CD8-positive, alpha-beta memory T cell (primary cell): ENCODE measurements at regions not wholly inside any gene's neighbourhood (a gene's known extent, or its start where the extent isn't known, plus 50 kb on each side); places are given as distances from the start of the nearest gene placed in this dataset.

ENCODE experiments used
- CTCF ChIA-PET: fragments of 350-600 bp; sonication (Branson Sonifier 250); formaldehyde crosslinking; loops from one replicate; lab custom pipeline; 2021; ENCODE audit warnings: antibody characterized with exemption; lab: Charles Lee
- POLR2A ChIA-PET: fragments of 350-600 bp; sonication (Branson Sonifier 250); formaldehyde crosslinking; loops from one replicate; lab custom pipeline; 2021; ENCODE audit warnings: antibody characterized with exemption; lab: Charles Lee
- DNase-seq, 5 donors: peaks; one replicate each; pipeline versions ENCODE4 v3.0.0 to v3.0.0-alpha.2; 2020 to 2022; ENCODE audit warnings: mixed read lengths in 1 of 5
- H3K27ac ChIP-seq: one replicate; pipeline ENCODE4 v1.7.0; 2013; ENCODE audit warnings: low read depth, mild to moderate bottlenecking, low read length, moderate library complexity
- H3K27me3 ChIP-seq: 2 replicates; pipeline ENCODE4 v1.7.0; 2013; ENCODE audit warnings: low read length, mild to moderate bottlenecking; ENCODE audit not compliant: insufficient read depth, poor library complexity, severe bottlenecking
- H3K36me3 ChIP-seq: 2 replicates; pipeline ENCODE4 v1.7.0; 2013; ENCODE audit warnings: mild to moderate bottlenecking, low read length, moderate library complexity; ENCODE audit not compliant: insufficient read depth
- H3K4me1 ChIP-seq: 2 replicates; pipeline ENCODE4 v1.7.0; 2013; ENCODE audit warnings: mild to moderate bottlenecking, low read length, moderate library complexity; ENCODE audit not compliant: insufficient read depth
- H3K4me3 ChIP-seq: 2 replicates; pipeline ENCODE4 v1.7.0; 2013; ENCODE audit warnings: mild to moderate bottlenecking, low read length
- H3K9me3 ChIP-seq: 2 replicates; pipeline ENCODE4 v1.7.0; 2013; ENCODE audit warnings: mild to moderate bottlenecking, low read length
- H3K27ac Mint-ChIP-seq, 8 donors: one replicate each; pipeline ENCODE4 v1.8.0; 2020 to 2021; ENCODE audit warnings: mixed read lengths in 8 of 8, mild to moderate bottlenecking in 6 of 8, inconsistent platforms in 3 of 8, moderate library complexity in 3 of 8
- H3K27me3 Mint-ChIP-seq, 2 donors: one replicate each; pipeline ENCODE4 v1.8.0; 2020 to 2021; ENCODE audit warnings: mixed read lengths in 2 of 2, mild to moderate bottlenecking in 1 of 2, moderate library complexity in 1 of 2
- H3K36me3 Mint-ChIP-seq, 3 donors: one replicate each; pipeline ENCODE4 v1.8.0; 2020 to 2021; ENCODE audit warnings: mixed read lengths in 3 of 3, inconsistent platforms in 1 of 3, mild to moderate bottlenecking in 1 of 3
- H3K4me1 Mint-ChIP-seq, 3 donors: one replicate each; pipeline ENCODE4 v1.8.0; 2020 to 2021; ENCODE audit warnings: mixed read lengths in 3 of 3, inconsistent platforms in 1 of 3, mild to moderate bottlenecking in 1 of 3
- H3K4me3 Mint-ChIP-seq, 7 donors: one replicate each; pipeline ENCODE4 v1.8.0; 2020 to 2021; ENCODE audit warnings: mixed read lengths in 7 of 7, mild to moderate bottlenecking in 6 of 7, moderate library complexity in 4 of 7, inconsistent platforms in 2 of 7
- H3K9me3 Mint-ChIP-seq, 5 donors: one replicate each; pipeline ENCODE4 v1.8.0; 2020 to 2022; ENCODE audit warnings: mixed read lengths in 5 of 5, mild to moderate bottlenecking in 3 of 5, moderate library complexity in 2 of 5, inconsistent platforms in 1 of 5

DNA sequence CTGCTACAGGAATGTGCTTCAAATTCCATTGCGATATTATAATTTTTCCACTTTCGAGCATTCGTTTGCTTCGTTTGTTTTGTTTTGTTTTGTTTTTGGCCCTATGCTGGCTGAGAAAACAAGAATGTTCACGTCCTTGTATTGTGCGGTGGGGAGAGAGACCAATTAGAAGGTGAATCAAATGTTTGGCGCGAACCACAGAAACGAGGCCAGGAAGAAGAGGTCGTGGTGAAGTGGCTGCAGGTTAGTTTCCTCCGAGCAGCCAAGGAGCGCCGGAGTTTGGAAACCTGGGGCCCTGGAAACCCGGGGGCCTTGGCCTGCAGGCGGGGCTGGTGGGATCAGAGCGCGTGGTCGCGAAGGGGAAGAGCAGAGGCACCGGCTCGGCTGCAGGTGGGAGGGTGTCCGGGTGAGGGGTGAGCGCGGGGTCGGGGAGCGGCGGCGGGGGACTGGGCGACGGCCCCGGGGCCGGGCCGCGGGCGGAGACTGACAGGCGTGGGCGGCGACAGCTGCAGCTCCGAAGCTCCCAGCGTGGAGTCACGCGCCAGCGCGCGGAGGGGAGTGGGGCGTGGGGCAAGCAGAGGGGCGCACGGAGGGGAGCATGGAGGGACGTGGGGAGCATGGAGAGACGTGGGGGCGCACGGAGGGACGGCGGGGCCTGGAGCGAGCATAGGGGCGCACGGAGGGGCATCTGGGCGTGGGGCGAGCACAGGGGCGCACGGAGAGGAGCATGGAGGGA, 141.5 kb upstream of the PDE10A start:
- Histone ChIP-seq H3K36me3 (no peaks in the 10 kb centered on the region), H3K9me3 (no peaks in the 10 kb centered on the region), H3K27ac (no peak overlapping the region), H3K27me3 (no peaks in the 10 kb centered on the region), H3K4me1 (no peaks in the 10 kb centered on the region), H3K4me3 (no peak overlapping the region)
- Mint-ChIP-seq H3K36me3 (no peaks in the 10 kb centered on the region), H3K27me3 (peaks cover 8 to 22% of the 10 kb centered on the region in 2 donors), H3K9me3 (peaks cover 0 to 6% (median 4%) of the 10 kb centered on the region in 5 donors), H3K27ac (peak overlapping the region in 1 of 8 donors; percentile 42), H3K4me3 (no peak overlapping the region), H3K4me1 (peaks cover 0 to 2% (median 0%) of the 10 kb centered on the region in 3 donors)
- CTCF ChIA-PET = no interaction called here
- no peak for DNase-seq
- POLR2A ChIA-PET = no interaction called here

- Histone ChIP-seq H3K4me3 (no peak overlapping the region), H3K27me3 (no peaks in the 10 kb centered on the region), H3K36me3 (no peaks in the 10 kb centered on the region), H3K9me3 (no peaks in the 10 kb centered on the region), H3K27ac (no peak overlapping the region), H3K4me1 (no peaks in the 10 kb centered on the region)
- Mint-ChIP-seq H3K4me3 (no peak overlapping the region), H3K27ac (no peak overlapping the region), H3K9me3 (no peaks in the 10 kb centered on the region), H3K4me1 (peaks cover 0 to 2% (median 0%) of the 10 kb centered on the region in 3 donors), H3K36me3 (no peaks in the 10 kb centered on the region), H3K27me3 (peaks cover 11 to 15% of the 10 kb centered on the region in 2 donors)
- POLR2A ChIA-PET = no interaction called here
- no peak for DNase-seq
- CTCF ChIA-PET = no interaction called here
Observed at GRCh38 chr6:165800337-165800736, 137.3 kb upstream of the PDE10A start.

GRCh38 chr6:165799391-165800153, 136.5 kb upstream of the PDE10A start:
- Histone ChIP-seq H3K4me3 (no peak overlapping the region), H3K27me3 (no peaks in the 10 kb centered on the region), H3K9me3 (no peaks in the 10 kb centered on the region), H3K4me1 (no peaks in the 10 kb centered on the region), H3K27ac (no peak overlapping the region), H3K36me3 (no peaks in the 10 kb centered on the region)
- Mint-ChIP-seq H3K4me3 (no peak overlapping the region), H3K27ac (no peak overlapping the region), H3K4me1 (peaks cover 0 to 2% (median 0%) of the 10 kb centered on the region in 3 donors), H3K27me3 (peaks cover 11 to 15% of the 10 kb centered on the region in 2 donors), H3K36me3 (no peaks in the 10 kb centered on the region), H3K9me3 (no peaks in the 10 kb centered on the region)
- ChIA-PET CTCF (no interaction called here), POLR2A (no interaction called here)
- no peak for DNase-seq

- Histone ChIP-seq H3K4me3 (no peak overlapping the region), H3K36me3 (no peaks in the 10 kb centered on the region), H3K4me1 (no peaks in the 10 kb centered on the region), H3K27me3 (no peaks in the 10 kb centered on the region), H3K27ac (no peak overlapping the region), H3K9me3 (no peaks in the 10 kb centered on the region)
- H3K4me3 Mint-ChIP-seq = no peak overlapping the region
- no peaks in the 10 kb centered on the region for H3K4me1 Mint-ChIP-seq
- no peak for DNase-seq
- ChIA-PET POLR2A (no interaction called here), CTCF (no interaction called here)
- H3K27ac Mint-ChIP-seq = no peak overlapping the region
- peaks cover 10 to 11% of the 10 kb centered on the region in 2 donors for H3K27me3 Mint-ChIP-seq
- no peaks in the 10 kb centered on the region for H3K36me3 Mint-ChIP-seq
- H3K9me3 Mint-ChIP-seq = no peaks in the 10 kb centered on the region
Observed at GRCh38 chr6:165798991-165799390, 135.9 kb upstream of the PDE10A start.

- Histone ChIP-seq H3K36me3 (no peaks in the 10 kb centered on the region), H3K9me3 (no peaks in the 10 kb centered on the region), H3K4me3 (no peak overlapping the region), H3K27me3 (no peaks in the 10 kb centered on the region), H3K4me1 (no peaks in the 10 kb centered on the region), H3K27ac (no peak overlapping the region)
- no peak overlapping the region for H3K4me3 Mint-ChIP-seq
- no peak for DNase-seq
- H3K36me3 Mint-ChIP-seq = no peaks in the 10 kb centered on the region
- no peaks in the 10 kb centered on the region for H3K4me1 Mint-ChIP-seq
- H3K9me3 Mint-ChIP-seq = no peaks in the 10 kb centered on the region
- POLR2A ChIA-PET = no interaction called here
- peaks cover 0 to 6% of the 10 kb centered on the region in 2 donors for H3K27me3 Mint-ChIP-seq
- CTCF ChIA-PET = no interaction called here
- no peak overlapping the region for H3K27ac Mint-ChIP-seq
Observed at GRCh38 chr6:165794179-165794601, 131.1 kb upstream of the PDE10A start.

- H3K9me3 Mint-ChIP-seq = no peaks in the 10 kb centered on the region
- peaks cover 0 to 3% of the 10 kb centered on the region in 2 donors for H3K27me3 Mint-ChIP-seq
- H3K27me3 ChIP-seq = no peaks in the 10 kb centered on the region
- POLR2A ChIA-PET = no interaction called here
- H3K9me3 ChIP-seq = no peaks in the 10 kb centered on the region
- no peaks in the 10 kb centered on the region for H3K36me3 ChIP-seq
- no peak overlapping the region for H3K4me3 ChIP-seq
- H3K36me3 Mint-ChIP-seq = no peaks in the 10 kb centered on the region
- CTCF ChIA-PET = no interaction called here
- no peak overlapping the region for H3K27ac Mint-ChIP-seq
- H3K4me1 Mint-ChIP-seq = no peaks in the 10 kb centered on the region
- DNase-seq = no peak
- no peak overlapping the region for H3K27ac ChIP-seq
- no peak overlapping the region for H3K4me3 Mint-ChIP-seq
- H3K4me1 ChIP-seq = no peaks in the 10 kb centered on the region
Observed at GRCh38 chr6:165793287-165793825, 130.3 kb upstream of the PDE10A start.

GRCh38 chr6:165791876-165792437, 128.9 kb upstream of the PDE10A start:
- Mint-ChIP-seq H3K27me3 (peaks cover 0 to 2% of the 10 kb centered on the region in 2 donors), H3K36me3 (no peaks in the 10 kb centered on the region), H3K4me1 (no peaks in the 10 kb centered on the region), H3K9me3 (no peaks in the 10 kb centered on the region), H3K4me3 (no peak overlapping the region), H3K27ac (no peak overlapping the region)
- ChIA-PET CTCF (no interaction called here), POLR2A (no interaction called here)
- H3K4me3 ChIP-seq = no peak overlapping the region
- H3K36me3 ChIP-seq = no peaks in the 10 kb centered on the region
- H3K27me3 ChIP-seq = no peaks in the 10 kb centered on the region
- H3K9me3 ChIP-seq = no peaks in the 10 kb centered on the region
- DNase-seq = no peak
- no peak overlapping the region for H3K27ac ChIP-seq
- no peaks in the 10 kb centered on the region for H3K4me1 ChIP-seq

DNA sequence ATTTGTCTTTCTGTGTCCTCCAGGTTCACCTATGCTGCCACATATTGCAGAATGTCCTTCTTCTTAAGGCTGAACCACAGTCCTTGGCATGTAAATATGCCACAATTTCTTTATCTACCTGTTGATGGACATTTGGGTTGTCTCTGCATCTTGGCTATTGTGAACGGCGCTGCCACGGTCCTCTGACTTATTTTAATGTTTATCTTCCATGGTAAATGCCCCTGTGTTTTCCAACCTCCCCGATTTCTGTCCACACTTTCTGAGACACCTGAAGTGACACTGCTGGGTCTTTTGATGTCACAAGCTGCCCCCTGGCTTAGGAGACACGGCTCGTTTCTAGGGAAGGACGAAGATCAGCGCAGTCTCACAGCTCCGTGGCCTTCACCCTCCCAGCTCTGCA, 128.3 kb upstream of the PDE10A start:
- H3K27me3 Mint-ChIP-seq = peaks cover 0 to 2% of the 10 kb centered on the region in 2 donors
- CTCF ChIA-PET = no interaction called here

More for the DNA sequence above, 128.3 kb upstream of the PDE10A start:
- DNase-seq = no peak
- Histone ChIP-seq H3K4me3 (no peak overlapping the region), H3K27ac (no peak overlapping the region), H3K4me1 (no peaks in the 10 kb centered on the region), H3K27me3 (no peaks in the 10 kb centered on the region), H3K36me3 (no peaks in the 10 kb centered on the region), H3K9me3 (no peaks in the 10 kb centered on the region)
- POLR2A ChIA-PET = no interaction called here
- Mint-ChIP-seq H3K27ac (no peak overlapping the region), H3K4me1 (no peaks in the 10 kb centered on the region), H3K9me3 (no peaks in the 10 kb centered on the region), H3K36me3 (no peaks in the 10 kb centered on the region), H3K4me3 (no peak overlapping the region)
